ENCODE measurements at regions not wholly inside any gene's neighbourhood (a gene's known extent, or its start where the extent isn't known, plus 50 kb on each side); places are given as distances from the start of the nearest gene placed in this dataset.

GRCh38 chr4:130646886-130647285 is 1550.9 kb downstream of the C4orf33 start:
- Histone ChIP-seq H3K79me1 (ENCODE audit: low read depth, low read length) (no peaks in the 10 kb centered on the region), H3K4ac (ENCODE audit: low read length) (no peak overlapping the region), H3K36me3 (replicated peaks in 1 of 2; ENCODE audit: control insufficient read depth in 2 of 2, insufficient read depth in 2 of 2, low read length in 2 of 2) (no peaks in the 10 kb centered on the region), H3K4me3 (ENCODE audit: low read length in 2 of 2) (no peak overlapping the region), H2AFZ (ENCODE audit: low read length) (no peak overlapping the region), H3K14ac (ENCODE audit: low read length) (no peak overlapping the region), H3K18ac (ENCODE audit: low read length) (no peak overlapping the region), H3K9me3 (replicated peaks in 1 of 2; ENCODE audit: control insufficient read depth in 2 of 2, insufficient read depth in 1 of 2, low read depth in 1 of 2, low read length in 2 of 2) (no peaks in the 10 kb centered on the region), H3K27me3 (ENCODE audit: control insufficient read depth in 3 of 3, insufficient read depth in 3 of 3, low read depth in 1 of 3, low read length in 3 of 3) (no peaks in the 10 kb centered on the region), H2BK120ac (ENCODE audit: low read depth, low read length) (no peak overlapping the region), H2AK5ac (ENCODE audit: low read depth, low read length) (no peak overlapping the region), H2BK12ac (ENCODE audit: low read length) (no peak overlapping the region), H4K91ac (ENCODE audit: low read depth, low read length, poor library complexity) (no peak overlapping the region), H3K27ac (replicated peaks; ENCODE audit: low read length) (no peak overlapping the region), H3K23ac (ENCODE audit: low read depth, low read length, poor library complexity) (no peak overlapping the region), H4K8ac (ENCODE audit: low read depth, low read length) (no peak overlapping the region), H3K4me2 (ENCODE audit: insufficient read depth, low read length, poor library complexity, severe bottlenecking) (no peak overlapping the region), H2BK15ac (ENCODE audit: low read length) (no peak overlapping the region), H3K9ac (ENCODE audit: low read depth, low read length, poor library complexity) (no peak overlapping the region), H2BK5ac (ENCODE audit: low read length) (no peak overlapping the region), H3K4me1 (ENCODE audit: control insufficient read depth in 2 of 2, insufficient read depth in 1 of 2, low read depth in 1 of 2, low read length in 2 of 2) (no peaks in the 10 kb centered on the region)
- DNase-seq (ENCODE audit: low spot score): no peak

- H3K36me3 ChIP-seq (replicated peaks in 1 of 2; ENCODE audit: control insufficient read depth in 2 of 2, insufficient read depth in 2 of 2, low read length in 2 of 2): no peaks in the 10 kb centered on the region
- no peak overlapping the region for H2AK5ac ChIP-seq (ENCODE audit: low read depth, low read length)
- no CpG with 5 or more reads among the region's 2 CpGs for WGBS, 2 donors (ENCODE audit: extremely low coverage in 2 of 2, insufficient read length in 2 of 2, insufficient replicate concordance in 1 of 2)
- no peak overlapping the region for H3K14ac ChIP-seq (ENCODE audit: low read length)
- H3K27ac ChIP-seq (replicated peaks; ENCODE audit: low read length): no peak overlapping the region
- no peaks in the 10 kb centered on the region for H3K4me1 ChIP-seq (ENCODE audit: control insufficient read depth in 2 of 2, insufficient read depth in 1 of 2, low read depth in 1 of 2, low read length in 2 of 2)
- H3K9ac ChIP-seq (ENCODE audit: low read depth, low read length, poor library complexity): no peak overlapping the region
- H3K79me1 ChIP-seq (ENCODE audit: low read depth, low read length): no peaks in the 10 kb centered on the region
- H3K18ac ChIP-seq (ENCODE audit: low read length): no peak overlapping the region
- no peaks in the 10 kb centered on the region for H3K9me3 ChIP-seq (replicated peaks in 1 of 2; ENCODE audit: control insufficient read depth in 2 of 2, insufficient read depth in 1 of 2, low read depth in 1 of 2, low read length in 2 of 2)
- no peak overlapping the region for H3K4me3 ChIP-seq (ENCODE audit: low read length in 2 of 2)
- no peak overlapping the region for H3K4me2 ChIP-seq (ENCODE audit: insufficient read depth, low read length, poor library complexity, severe bottlenecking)
- H2AFZ ChIP-seq (ENCODE audit: low read length): no peak overlapping the region
- no peak for DNase-seq (ENCODE audit: low spot score)
- H3K23ac ChIP-seq (ENCODE audit: low read depth, low read length, poor library complexity): no peak overlapping the region
- H4K8ac ChIP-seq (ENCODE audit: low read depth, low read length): no peak overlapping the region
- no peak overlapping the region for H3K4ac ChIP-seq (ENCODE audit: low read length)
- no peak overlapping the region for H2BK5ac ChIP-seq (ENCODE audit: low read length)
- no peak overlapping the region for H2BK15ac ChIP-seq (ENCODE audit: low read length)
- H4K91ac ChIP-seq (ENCODE audit: low read depth, low read length, poor library complexity): no peak overlapping the region
- H3K27me3 ChIP-seq (ENCODE audit: control insufficient read depth in 3 of 3, insufficient read depth in 3 of 3, low read depth in 1 of 3, low read length in 3 of 3): no peaks in the 10 kb centered on the region
- H2BK12ac ChIP-seq (ENCODE audit: low read length): no peak overlapping the region
- no peak overlapping the region for H2BK120ac ChIP-seq (ENCODE audit: low read depth, low read length)
Observed at GRCh38 chr4:130648570-130648969, 1552.6 kb downstream of the C4orf33 start.

- WGBS, 2 donors (ENCODE audit: extremely low coverage in 2 of 2, insufficient read length in 2 of 2, insufficient replicate concordance in 1 of 2): no CpG with 5 or more reads among the region's 6 CpGs
Observed at GRCh38 chr4:130653842-130654241, 1557.9 kb downstream of the C4orf33 start.

GRCh38 chr4:130659320-130659719 is 1563.4 kb downstream of the C4orf33 start:
- Histone ChIP-seq H2BK12ac (ENCODE audit: low read length) (no peak overlapping the region), H3K4me1 (ENCODE audit: control insufficient read depth in 2 of 2, insufficient read depth in 1 of 2, low read depth in 1 of 2, low read length in 2 of 2) (no peaks in the 10 kb centered on the region), H3K36me3 (replicated peaks in 1 of 2; ENCODE audit: control insufficient read depth in 2 of 2, insufficient read depth in 2 of 2, low read length in 2 of 2) (no peaks in the 10 kb centered on the region), H3K4ac (ENCODE audit: low read length) (no peak overlapping the region), H3K27ac (replicated peaks; ENCODE audit: low read length) (no peak overlapping the region), H4K91ac (ENCODE audit: low read depth, low read length, poor library complexity) (no peak overlapping the region), H3K4me3 (ENCODE audit: low read length in 2 of 2) (no peak overlapping the region), H2BK15ac (ENCODE audit: low read length) (no peak overlapping the region), H3K9me3 (replicated peaks in 1 of 2; ENCODE audit: control insufficient read depth in 2 of 2, insufficient read depth in 1 of 2, low read depth in 1 of 2, low read length in 2 of 2) (no peaks in the 10 kb centered on the region), H4K8ac (ENCODE audit: low read depth, low read length) (no peak overlapping the region), H3K23ac (ENCODE audit: low read depth, low read length, poor library complexity) (no peak overlapping the region), H2AFZ (ENCODE audit: low read length) (no peak overlapping the region), H2BK5ac (ENCODE audit: low read length) (no peak overlapping the region), H3K79me1 (ENCODE audit: low read depth, low read length) (no peaks in the 10 kb centered on the region), H2AK5ac (ENCODE audit: low read depth, low read length) (no peak overlapping the region), H3K4me2 (ENCODE audit: insufficient read depth, low read length, poor library complexity, severe bottlenecking) (no peak overlapping the region), H3K27me3 (ENCODE audit: control insufficient read depth in 3 of 3, insufficient read depth in 3 of 3, low read depth in 1 of 3, low read length in 3 of 3) (no peaks in the 10 kb centered on the region), H2BK120ac (ENCODE audit: low read depth, low read length) (no peak overlapping the region), H3K18ac (ENCODE audit: low read length) (no peak overlapping the region), H3K9ac (ENCODE audit: low read depth, low read length, poor library complexity) (no peak overlapping the region), H3K14ac (ENCODE audit: low read length) (no peak overlapping the region)
- DNase-seq (ENCODE audit: low spot score): no peak
- 100% methylated on average over 1 of the region's 2 CpGs; no CpG with 5 or more reads in 1 of the 2 donors for WGBS, 2 donors (ENCODE audit: extremely low coverage in 2 of 2, insufficient read length in 2 of 2, insufficient replicate concordance in 1 of 2)

More at GRCh38 chr4:130653842-130654241, 1557.9 kb downstream of the C4orf33 start:
- Histone ChIP-seq H3K27me3 (ENCODE audit: control insufficient read depth in 3 of 3, insufficient read depth in 3 of 3, low read depth in 1 of 3, low read length in 3 of 3) (no peaks in the 10 kb centered on the region), H3K14ac (ENCODE audit: low read length) (no peak overlapping the region), H3K9me3 (replicated peaks in 1 of 2; ENCODE audit: control insufficient read depth in 2 of 2, insufficient read depth in 1 of 2, low read depth in 1 of 2, low read length in 2 of 2) (no peaks in the 10 kb centered on the region), H2BK12ac (ENCODE audit: low read length) (no peak overlapping the region), H3K4me1 (ENCODE audit: control insufficient read depth in 2 of 2, insufficient read depth in 1 of 2, low read depth in 1 of 2, low read length in 2 of 2) (no peaks in the 10 kb centered on the region), H4K8ac (ENCODE audit: low read depth, low read length) (no peak overlapping the region), H3K27ac (replicated peaks; ENCODE audit: low read length) (no peak overlapping the region), H2BK120ac (ENCODE audit: low read depth, low read length) (no peak overlapping the region), H2AK5ac (ENCODE audit: low read depth, low read length) (no peak overlapping the region), H3K23ac (ENCODE audit: low read depth, low read length, poor library complexity) (no peak overlapping the region), H2BK5ac (ENCODE audit: low read length) (no peak overlapping the region), H3K4me3 (ENCODE audit: low read length in 2 of 2) (no peak overlapping the region), H3K79me1 (ENCODE audit: low read depth, low read length) (no peaks in the 10 kb centered on the region), H3K9ac (ENCODE audit: low read depth, low read length, poor library complexity) (no peak overlapping the region), H3K18ac (ENCODE audit: low read length) (no peak overlapping the region), H3K36me3 (replicated peaks in 1 of 2; ENCODE audit: control insufficient read depth in 2 of 2, insufficient read depth in 2 of 2, low read length in 2 of 2) (no peaks in the 10 kb centered on the region), H2BK15ac (ENCODE audit: low read length) (no peak overlapping the region), H2AFZ (ENCODE audit: low read length) (no peak overlapping the region), H3K4ac (ENCODE audit: low read length) (no peak overlapping the region), H3K4me2 (ENCODE audit: insufficient read depth, low read length, poor library complexity, severe bottlenecking) (no peak overlapping the region), H4K91ac (ENCODE audit: low read depth, low read length, poor library complexity) (no peak overlapping the region)
- DNase-seq (ENCODE audit: low spot score): no peak

Measured in neuronal stem cell (in vitro differentiated cells).